Nephron progenitor cell (in vitro differentiated cells): ENCODE measurements at regions not wholly inside any gene's neighbourhood (a gene's known extent, or its start where the extent isn't known, plus 50 kb on each side); places are given as distances from the start of the nearest gene placed in this dataset.
A peak's percentile ranks its signal among the peaks of the same experiment; 100 is the strongest.
"Not testable (repeated sequence)": the region's sequence is repeated elsewhere in the genome, so short reads cannot be mapped to it uniquely, and the experiment has no call there.

Experiments
- DNase-seq: peaks from one replicate; pipeline ENCODE4 v3.0.0; 2021
- H3K27ac Mint-ChIP-seq: 2 replicates; pipeline ENCODE4 v1.8.0; 2021; ENCODE audit warnings: mild to moderate bottlenecking, moderate library complexity, mixed read lengths
- H3K27me3 Mint-ChIP-seq: 2 replicates; pipeline ENCODE4 v1.8.0; 2021; ENCODE audit warnings: mild to moderate bottlenecking, low read depth, mixed read lengths; ENCODE audit not compliant: poor library complexity
- H3K36me3 Mint-ChIP-seq: 2 replicates; pipeline ENCODE4 v1.8.0; 2021; ENCODE audit warnings: low read depth, mixed read lengths
- H3K4me1 Mint-ChIP-seq: 2 replicates; pipeline ENCODE4 v1.8.0; 2021; ENCODE audit warnings: mixed read lengths
- H3K4me3 Mint-ChIP-seq: 2 replicates; pipeline ENCODE4 v1.8.0; 2021; ENCODE audit warnings: mild to moderate bottlenecking, moderate library complexity, mixed read lengths
- H3K9me3 Mint-ChIP-seq: 2 replicates; pipeline ENCODE4 v1.8.0; 2021; ENCODE audit warnings: mild to moderate bottlenecking, moderate library complexity, mixed read lengths
- CTCF ChIP-seq: fragments of 200-600 bp; sonication (generic); IDR thresholded peaks from 2 replicates; pipeline ENCODE4 v1.5.0; 2021; ENCODE audit warnings: antibody characterized with exemption

GRCh38 chr18:44342946-44343345, 337.7 kb upstream of the SETBP1 start:
- TF ChIP-seq CTCF: no peak
- H3K27ac Mint-ChIP-seq: no peak overlapping the region
- H3K36me3 Mint-ChIP-seq: no peaks in the 10 kb centered on the region

GRCh38 chr18:44343570-44343969, 337.1 kb upstream of the SETBP1 start:
- TF ChIP-seq CTCF: no peak
- peaks cover 14% of the 10 kb centered on the region for H3K9me3 Mint-ChIP-seq
- no peak for DNase-seq
- no peaks in the 10 kb centered on the region for H3K36me3 Mint-ChIP-seq
- no peak overlapping the region for H3K27ac Mint-ChIP-seq
- no peak overlapping the region for H3K4me3 Mint-ChIP-seq
- H3K4me1 Mint-ChIP-seq: no peaks in the 10 kb centered on the region
- no peaks in the 10 kb centered on the region for H3K27me3 Mint-ChIP-seq

More at GRCh38 chr18:44342946-44343345, 337.7 kb upstream of the SETBP1 start:
- no peak for DNase-seq
- H3K27me3 Mint-ChIP-seq: no peaks in the 10 kb centered on the region
- H3K4me3 Mint-ChIP-seq: no peak overlapping the region
- H3K4me1 Mint-ChIP-seq: no peaks in the 10 kb centered on the region
- peaks cover 20% of the 10 kb centered on the region for H3K9me3 Mint-ChIP-seq

- peaks cover 30% of the 10 kb centered on the region for H3K9me3 Mint-ChIP-seq
- peak overlapping the region; percentile 45 for H3K27ac Mint-ChIP-seq
- peaks cover 10% of the 10 kb centered on the region for H3K36me3 Mint-ChIP-seq
- no peak for DNase-seq
- TF ChIP-seq CTCF: no peak
- H3K4me1 Mint-ChIP-seq: peaks cover 8% of the 10 kb centered on the region
- no peak overlapping the region for H3K4me3 Mint-ChIP-seq
- H3K27me3 Mint-ChIP-seq: peaks cover 6% of the 10 kb centered on the region
Measured at GRCh38 chr18:44356566-44357157, 324.0 kb upstream of the SETBP1 start.

- Mint-ChIP-seq H3K9me3 (peaks cover 29% of the 10 kb centered on the region), H3K27me3 (no peaks in the 10 kb centered on the region), H3K36me3 (peaks cover 10% of the 10 kb centered on the region), H3K4me3 (no peak overlapping the region), H3K4me1 (peaks cover 8% of the 10 kb centered on the region), H3K27ac (no peak overlapping the region)
- DNase-seq: no peak
- TF ChIP-seq CTCF: no peak
Measured at GRCh38 chr18:44358402-44358801, 322.3 kb upstream of the SETBP1 start.

- not testable (repeated sequence) for H3K4me3 Mint-ChIP-seq, H3K4me1 Mint-ChIP-seq, DNase-seq, H3K27me3 Mint-ChIP-seq
- H3K9me3 Mint-ChIP-seq: peaks cover 17% of the 10 kb centered on the region
- peaks cover 10% of the 10 kb centered on the region for H3K36me3 Mint-ChIP-seq
- peak overlapping the region; percentile 18 for H3K27ac Mint-ChIP-seq
Measured at GRCh38 chr18:44359741-44360140, 320.9 kb upstream of the SETBP1 start.

GRCh38 chr18:44362213-44362612, 318.5 kb upstream of the SETBP1 start:
- H3K9me3 Mint-ChIP-seq, H3K4me3 Mint-ChIP-seq, H3K27ac Mint-ChIP-seq, H3K36me3 Mint-ChIP-seq, H3K27me3 Mint-ChIP-seq, H3K4me1 Mint-ChIP-seq, DNase-seq: not testable (repeated sequence)

- Mint-ChIP-seq H3K36me3 (peaks cover 8% of the 10 kb centered on the region), H3K27ac (no peak overlapping the region), H3K4me1 (no peaks in the 10 kb centered on the region), H3K4me3 (no peak overlapping the region), H3K27me3 (no peaks in the 10 kb centered on the region), H3K9me3 (peaks cover 55% of the 10 kb centered on the region)
- no peak for DNase-seq
- no peak for TF ChIP-seq CTCF
Measured at GRCh38 chr18:44370861-44371260, 309.8 kb upstream of the SETBP1 start.
